ENCODE measurements at regions not wholly inside any gene's neighbourhood (a gene's known extent, or its start where the extent isn't known, plus 50 kb on each side); places are given as distances from the start of the nearest gene placed in this dataset.

DNA sequence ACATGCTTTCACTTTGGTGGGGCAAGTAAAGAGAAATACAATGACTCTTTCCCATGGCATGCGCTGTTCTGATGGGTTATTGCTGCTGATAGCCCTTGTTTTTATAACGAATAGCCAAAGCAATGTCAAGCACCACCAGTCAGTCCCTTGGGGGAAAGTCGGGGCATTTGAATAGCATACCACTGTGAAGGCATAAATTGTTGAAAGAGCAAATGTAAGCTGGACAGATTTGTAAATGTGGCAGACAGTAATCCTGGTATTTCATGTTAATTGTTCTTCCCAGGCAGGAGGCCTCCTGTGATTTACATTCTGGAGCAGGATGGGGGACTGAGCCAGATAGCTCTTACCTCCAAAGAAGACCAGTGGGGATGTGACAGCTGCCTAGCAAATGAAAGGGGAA, 293.3 kb downstream of the ADRA2A start:
- H3K27ac ChIP-seq (ENCODE audit: extremely low read depth, low read depth, low read length), result no peak overlapping the region
- POLR2A ChIA-PET, result no interaction called here

DNA sequence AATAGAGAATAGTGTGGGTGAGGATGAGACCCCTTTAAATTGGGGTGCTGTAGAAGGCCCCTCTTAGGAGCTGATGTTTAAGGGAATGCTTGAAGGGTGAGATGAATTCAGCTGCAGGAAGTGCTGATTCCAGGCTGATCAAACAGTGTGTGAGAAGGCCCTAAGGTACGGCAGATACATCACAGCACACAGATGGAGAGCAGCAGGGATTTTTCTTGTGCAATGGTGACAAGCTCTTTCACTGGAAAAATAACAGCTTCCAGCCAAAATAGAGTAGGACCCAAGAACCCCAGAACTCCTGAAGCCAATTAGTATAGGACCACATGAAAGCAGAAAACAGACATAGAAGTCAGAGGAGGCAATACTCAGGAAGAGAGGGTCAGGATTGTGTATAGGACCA, 296.9 kb downstream of the ADRA2A start:
- Histone ChIP-seq H3K36me3 (ENCODE audit: control insufficient read depth in 2 of 2, insufficient read depth in 1 of 2, low read length in 2 of 2) (no peaks in the 10 kb centered on the region), H3K4me3 (ENCODE audit: low read depth, low read length) (no peak overlapping the region), H3K4me1 (ENCODE audit: control insufficient read depth, insufficient read depth, low read length) (no peaks in the 10 kb centered on the region), H3K27ac (ENCODE audit: extremely low read depth, low read depth, low read length) (no peak overlapping the region), H3K9me3 (ENCODE audit: control insufficient read depth, insufficient read depth, low read depth, low read length) (no peaks in the 10 kb centered on the region)
- TF ChIP-seq BCL11A (tag by site-specific recombination; IDR thresholded peaks at IDR 0.05; ENCODE audit: low read depth), result no peak
- TF ChIP-seq ZFP3 (tag by site-specific recombination; IDR thresholded peaks at IDR 0.05; ENCODE audit: low read depth), result no peak
- no peak for TF ChIP-seq ZNF426 (tag by site-specific recombination; IDR thresholded peaks at IDR 0.05)
- no peak for TF ChIP-seq ZNF19 (tag by site-specific recombination; IDR thresholded peaks at IDR 0.05; ENCODE audit: low read depth)
- TF ChIP-seq ZBTB1 (tag by site-specific recombination; IDR thresholded peaks at IDR 0.05), result no peak
- no peak for TF ChIP-seq ZNF596 (tag by site-specific recombination; IDR thresholded peaks at IDR 0.05)
- TF ChIP-seq, protein P1, sequence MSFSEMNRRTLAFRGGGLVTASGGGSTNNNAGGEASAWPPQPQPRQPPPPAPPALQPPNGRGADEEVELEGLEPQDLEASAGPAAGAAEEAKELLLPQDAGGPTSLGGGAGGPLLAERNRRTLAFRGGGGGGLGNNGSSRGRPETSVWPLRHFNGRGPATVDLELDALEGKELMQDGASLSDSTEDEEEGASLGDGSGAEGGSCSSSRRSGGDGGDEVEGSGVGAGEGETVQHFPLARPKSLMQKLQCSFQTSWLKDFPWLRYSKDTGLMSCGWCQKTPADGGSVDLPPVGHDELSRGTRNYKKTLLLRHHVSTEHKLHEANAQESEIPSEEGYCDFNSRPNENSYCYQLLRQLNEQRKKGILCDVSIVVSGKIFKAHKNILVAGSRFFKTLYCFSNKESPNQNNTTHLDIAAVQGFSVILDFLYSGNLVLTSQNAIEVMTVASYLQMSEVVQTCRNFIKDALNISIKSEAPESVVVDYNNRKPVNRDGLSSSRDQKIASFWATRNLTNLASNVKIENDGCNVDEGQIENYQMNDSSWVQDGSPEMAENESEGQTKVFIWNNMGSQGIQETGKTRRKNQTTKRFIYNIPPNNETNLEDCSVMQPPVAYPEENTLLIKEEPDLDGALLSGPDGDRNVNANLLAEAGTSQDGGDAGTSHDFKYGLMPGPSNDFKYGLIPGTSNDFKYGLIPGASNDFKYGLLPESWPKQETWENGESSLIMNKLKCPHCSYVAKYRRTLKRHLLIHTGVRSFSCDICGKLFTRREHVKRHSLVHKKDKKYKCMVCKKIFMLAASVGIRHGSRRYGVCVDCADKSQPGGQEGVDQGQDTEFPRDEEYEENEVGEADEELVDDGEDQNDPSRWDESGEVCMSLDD (tag by site-specific recombination; IDR thresholded peaks at IDR 0.05), result no peak
- POLR2A ChIA-PET, result no interaction called here
- CTCF ChIA-PET, result no interaction called here

More for the DNA sequence above, 293.3 kb downstream of the ADRA2A start:
- CTCF ChIA-PET, result no interaction called here
- no peaks in the 10 kb centered on the region for H3K36me3 ChIP-seq (ENCODE audit: control insufficient read depth in 2 of 2, insufficient read depth in 1 of 2, low read length in 2 of 2)
- TF ChIP-seq, protein P2, sequence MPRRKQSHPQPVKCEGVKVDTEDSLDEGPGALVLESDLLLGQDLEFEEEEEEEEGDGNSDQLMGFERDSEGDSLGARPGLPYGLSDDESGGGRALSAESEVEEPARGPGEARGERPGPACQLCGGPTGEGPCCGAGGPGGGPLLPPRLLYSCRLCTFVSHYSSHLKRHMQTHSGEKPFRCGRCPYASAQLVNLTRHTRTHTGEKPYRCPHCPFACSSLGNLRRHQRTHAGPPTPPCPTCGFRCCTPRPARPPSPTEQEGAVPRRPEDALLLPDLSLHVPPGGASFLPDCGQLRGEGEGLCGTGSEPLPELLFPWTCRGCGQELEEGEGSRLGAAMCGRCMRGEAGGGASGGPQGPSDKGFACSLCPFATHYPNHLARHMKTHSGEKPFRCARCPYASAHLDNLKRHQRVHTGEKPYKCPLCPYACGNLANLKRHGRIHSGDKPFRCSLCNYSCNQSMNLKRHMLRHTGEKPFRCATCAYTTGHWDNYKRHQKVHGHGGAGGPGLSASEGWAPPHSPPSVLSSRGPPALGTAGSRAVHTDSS (tag by site-specific recombination; IDR thresholded peaks at IDR 0.05), result no peak
- TF ChIP-seq MZF1 (tag by site-specific recombination; IDR thresholded peaks at IDR 0.05; ENCODE audit: borderline replicate concordance) (no peak), ZNF223 (tag by site-specific recombination; IDR thresholded peaks at IDR 0.05) (no peak), MYNN (tag by site-specific recombination; IDR thresholded peaks at IDR 0.05; ENCODE audit: borderline replicate concordance) (no peak), ZBTB8A (tag by site-specific recombination; IDR thresholded peaks at IDR 0.05) (no peak), ZBTB48 (tag by site-specific recombination; IDR thresholded peaks at IDR 0.05) (no peak), ZNF324 (tag by site-specific recombination; IDR thresholded peaks at IDR 0.05) (no peak), ZNF585B (tag by site-specific recombination; IDR thresholded peaks at IDR 0.05) (no peak), ZNF16 (tag by site-specific recombination; IDR thresholded peaks at IDR 0.05; ENCODE audit: low read depth) (no peak), ZNF549 (tag by site-specific recombination; IDR thresholded peaks at IDR 0.05) (no peak), ZNF202 (tag by site-specific recombination; IDR thresholded peaks at IDR 0.05; ENCODE audit: borderline replicate concordance) (no peak)
- TF ChIP-seq, protein P3, sequence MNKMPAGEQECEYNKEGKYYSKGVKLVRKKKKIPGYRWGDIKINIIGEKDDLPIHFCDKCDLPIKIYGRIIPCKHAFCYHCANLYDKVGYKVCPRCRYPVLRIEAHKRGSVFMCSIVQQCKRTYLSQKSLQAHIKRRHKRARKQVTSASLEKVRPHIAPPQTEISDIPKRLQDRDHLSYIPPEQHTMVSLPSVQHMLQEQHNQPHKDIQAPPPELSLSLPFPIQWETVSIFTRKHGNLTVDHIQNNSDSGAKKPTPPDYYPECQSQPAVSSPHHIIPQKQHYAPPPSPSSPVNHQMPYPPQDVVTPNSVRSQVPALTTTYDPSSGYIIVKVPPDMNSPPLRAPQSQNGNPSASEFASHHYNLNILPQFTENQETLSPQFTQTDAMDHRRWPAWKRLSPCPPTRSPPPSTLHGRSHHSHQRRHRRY (tag by site-specific recombination; IDR thresholded peaks at IDR 0.05), result no peak
- TF ChIP-seq, protein P4, sequence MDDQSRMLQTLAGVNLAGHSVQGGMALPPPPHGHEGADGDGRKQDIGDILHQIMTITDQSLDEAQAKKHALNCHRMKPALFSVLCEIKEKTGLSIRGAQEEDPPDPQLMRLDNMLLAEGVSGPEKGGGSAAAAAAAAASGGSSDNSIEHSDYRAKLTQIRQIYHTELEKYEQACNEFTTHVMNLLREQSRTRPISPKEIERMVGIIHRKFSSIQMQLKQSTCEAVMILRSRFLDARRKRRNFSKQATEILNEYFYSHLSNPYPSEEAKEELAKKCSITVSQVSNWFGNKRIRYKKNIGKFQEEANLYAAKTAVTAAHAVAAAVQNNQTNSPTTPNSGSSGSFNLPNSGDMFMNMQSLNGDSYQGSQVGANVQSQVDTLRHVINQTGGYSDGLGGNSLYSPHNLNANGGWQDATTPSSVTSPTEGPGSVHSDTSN (CRISPR knock-in tag; IDR thresholded peaks at IDR 0.05), result no peak
- H3K9me3 ChIP-seq (ENCODE audit: control insufficient read depth, insufficient read depth, low read depth, low read length), result no peaks in the 10 kb centered on the region
- no peaks in the 10 kb centered on the region for H3K4me1 ChIP-seq (ENCODE audit: control insufficient read depth, insufficient read depth, low read length)
- H3K4me3 ChIP-seq (ENCODE audit: low read depth, low read length), result no peak overlapping the region

Data from HEK293 (cell line).